Posterior cingulate gyrus (tissue), 11 donors: ENCODE measurements at regions not wholly inside any gene's neighbourhood (a gene's known extent, or its start where the extent isn't known, plus 50 kb on each side); places are given as distances from the start of the nearest gene placed in this dataset.
"Not testable (repeated sequence)": the region's sequence is repeated elsewhere in the genome, so short reads cannot be mapped to it uniquely, and the experiment has no call there.

Experiments used
- DNase-seq, 10 donors: peaks; one replicate each; pipeline versions ENCODE4 v3.0.0 to v3.0.0-alpha.2; 2020 to 2021; ENCODE audit warnings: mixed read lengths in 3 of 10
- intact Hi-C: fragments of 100-400 bp; cut with DNase I; formaldehyde crosslinking; loops from one replicate; pipeline ENCODE4 v1.15.1; 2023

- intact Hi-C loops, DNase-seq: not testable (repeated sequence)
Measured at GRCh38 chrX:3905522-3906258, 192.2 kb upstream of the PRKX start.

- DNase-seq, intact Hi-C loops: not testable (repeated sequence)
Measured at GRCh38 chrX:3902222-3902621, 188.8 kb upstream of the PRKX start.

GRCh38 chrX:3896755-3897154 lies 183.3 kb upstream of the PRKX start:
- intact Hi-C loops, DNase-seq: not testable (repeated sequence)

- DNase-seq, intact Hi-C loops: not testable (repeated sequence)
Measured at GRCh38 chrX:3882553-3882920, 169.1 kb upstream of the PRKX start.

GRCh38 chrX:3881898-3882552 lies 168.6 kb upstream of the PRKX start:
- intact Hi-C loops, result not testable (repeated sequence)

GRCh38 chrX:3881255-3881895 lies 167.9 kb upstream of the PRKX start:
- intact Hi-C loops, DNase-seq: not testable (repeated sequence)

More at GRCh38 chrX:3881898-3882552, 168.6 kb upstream of the PRKX start:
- not testable (repeated sequence) for DNase-seq

- DNase-seq, intact Hi-C loops: not testable (repeated sequence)
Measured at GRCh38 chrX:3876393-3876792, 162.9 kb upstream of the PRKX start.

- intact Hi-C loops, DNase-seq: not testable (repeated sequence)
Measured at GRCh38 chrX:3875638-3876037, 162.2 kb upstream of the PRKX start.

GRCh38 chrX:3872226-3872879 lies 158.9 kb upstream of the PRKX start:
- intact Hi-C loops, result not testable (repeated sequence)

GRCh38 chrX:3867067-3867831 lies 153.8 kb upstream of the PRKX start:
- peak in 2 of 10 donors; percentile 10 to 18 for DNase-seq
- intact Hi-C loops, result not testable (repeated sequence)

More at GRCh38 chrX:3872226-3872879, 158.9 kb upstream of the PRKX start:
- peak in 1 of 10 donors; percentile 7 for DNase-seq

- intact Hi-C loops, DNase-seq: not testable (repeated sequence)
Measured at GRCh38 chrX:3858332-3858731, 144.9 kb upstream of the PRKX start.

GRCh38 chrX:3843522-3844145 lies 130.2 kb upstream of the PRKX start:
- DNase-seq, intact Hi-C loops: not testable (repeated sequence)

- intact Hi-C loops, result not testable (repeated sequence)
- peak in 2 of 10 donors; percentile 33 to 68 for DNase-seq
Measured at GRCh38 chrX:3842822-3843521, 129.5 kb upstream of the PRKX start.

- intact Hi-C loops, result not testable (repeated sequence)
Measured at GRCh38 chrX:3838754-3839153, 125.3 kb upstream of the PRKX start.

GRCh38 chrX:3837958-3838643 lies 124.7 kb upstream of the PRKX start:
- intact Hi-C loops, result not testable (repeated sequence)

More at GRCh38 chrX:3838754-3839153, 125.3 kb upstream of the PRKX start:
- DNase-seq, result not testable (repeated sequence)

GRCh38 chrX:3837211-3837610 lies 123.8 kb upstream of the PRKX start:
- intact Hi-C loops, DNase-seq: not testable (repeated sequence)

More at GRCh38 chrX:3837958-3838643, 124.7 kb upstream of the PRKX start:
- not testable (repeated sequence) for DNase-seq

GRCh38 chrX:3833761-3834542 lies 120.5 kb upstream of the PRKX start:
- DNase-seq, intact Hi-C loops: not testable (repeated sequence)
